Osteoblast (primary cell): ENCODE measurements at regions not wholly inside any gene's neighbourhood (a gene's known extent, or its start where the extent isn't known, plus 50 kb on each side); places are given as distances from the start of the nearest gene placed in this dataset.
"Not testable (repeated sequence)": the region's sequence is repeated elsewhere in the genome, so short reads cannot be mapped to it uniquely, and the experiment has no call there.

Experiments
- DNase-seq: peaks from one replicate; pipeline ENCODE4 v3.0.0; 2011; ENCODE audit warnings: low spot score, mixed read lengths; ENCODE audit not compliant: insufficient read length; ENCODE audit errors: missing footprints
- H2AFZ ChIP-seq: 2 replicates; pipeline ENCODE4 v1.6.0; 2011; ENCODE audit warnings: mild to moderate bottlenecking, low read length
- H3K27ac ChIP-seq: 2 replicates; pipeline ENCODE4 v1.5.1; 2011; ENCODE audit warnings: mild to moderate bottlenecking, low read depth, low read length, moderate library complexity
- H3K27me3 ChIP-seq: 2 replicates; pipeline ENCODE4 v1.6.0; 2012; ENCODE audit warnings: mild to moderate bottlenecking, control low read depth, inconsistent platforms, low read length, moderate library complexity; ENCODE audit not compliant: insufficient read depth
- H3K36me3 ChIP-seq: 2 replicates; pipeline ENCODE4 v1.5.1; 2011; ENCODE audit warnings: mild to moderate bottlenecking, low read length, control low read depth, moderate library complexity; ENCODE audit not compliant: insufficient read depth
- H3K4me1 ChIP-seq: 2 replicates; pipeline ENCODE4 v1.5.1; 2011; ENCODE audit warnings: mild to moderate bottlenecking, low read length, control low read depth, moderate library complexity; ENCODE audit not compliant: insufficient read depth
- H3K4me2 ChIP-seq: 2 replicates; pipeline ENCODE4 v1.6.0; 2011; ENCODE audit warnings: mild to moderate bottlenecking, low read length; ENCODE audit not compliant: insufficient read depth
- H3K4me3 ChIP-seq: fragments of 200-600 bp; sonication (generic); 3 replicates; pipeline ENCODE4 v1.5.1; 2012; ENCODE audit warnings: mild to moderate bottlenecking, low read length, inconsistent platforms; ENCODE audit not compliant: insufficient read depth
- H3K79me2 ChIP-seq: 2 replicates; pipeline ENCODE4 v1.6.0; 2012; ENCODE audit warnings: mild to moderate bottlenecking, low read length, control low read depth, inconsistent platforms; ENCODE audit not compliant: insufficient read depth
- H3K9me3 ChIP-seq: 2 replicates; pipeline ENCODE4 v1.5.1; 2011; ENCODE audit warnings: low read depth, low read length, control low read depth
- H4K20me1 ChIP-seq: 2 replicates; pipeline ENCODE4 v1.6.0; 2012; ENCODE audit warnings: mild to moderate bottlenecking, low read length, control low read depth; ENCODE audit not compliant: insufficient read depth
- TF ChIP-seq, protein P1 (sequence below): IDR thresholded peaks from 2 replicates; pipeline ENCODE4 v1.5.1; 2011; ENCODE audit warnings: mild to moderate bottlenecking, low read depth, low read length, moderate library complexity; ENCODE audit errors: extremely low read depth

DNA sequence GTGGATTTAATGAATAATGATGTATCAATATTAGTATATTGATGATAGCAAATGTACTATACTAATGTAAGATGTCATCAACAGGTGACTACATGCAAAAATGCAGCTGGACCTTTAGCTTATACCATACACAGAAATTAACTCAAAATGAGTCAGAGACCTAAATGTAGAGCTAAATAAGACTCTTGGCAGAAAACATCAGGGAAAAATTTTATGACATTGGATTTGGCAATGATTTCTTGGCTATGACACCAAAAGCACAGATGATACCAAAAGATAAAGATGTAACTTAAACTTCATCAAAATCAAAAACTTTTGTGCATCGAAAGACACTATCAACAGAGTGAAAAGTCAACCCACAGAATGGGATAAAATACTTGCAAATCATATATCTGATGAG is 64.0 kb upstream of the CCL21 start:
- Histone ChIP-seq H3K36me3 (no peaks in the 10 kb centered on the region), H3K4me2 (no peak overlapping the region), H3K4me3 (no peak overlapping the region), H2AFZ (no peak overlapping the region), H3K27ac (no peak overlapping the region), H3K9me3 (no peaks in the 10 kb centered on the region), H4K20me1 (no peaks in the 10 kb centered on the region), H3K79me2 (no peaks in the 10 kb centered on the region), H3K4me1 (no peaks in the 10 kb centered on the region), H3K27me3 (peaks cover 18% of the 10 kb centered on the region)
- TF ChIP-seq, protein P1, sequence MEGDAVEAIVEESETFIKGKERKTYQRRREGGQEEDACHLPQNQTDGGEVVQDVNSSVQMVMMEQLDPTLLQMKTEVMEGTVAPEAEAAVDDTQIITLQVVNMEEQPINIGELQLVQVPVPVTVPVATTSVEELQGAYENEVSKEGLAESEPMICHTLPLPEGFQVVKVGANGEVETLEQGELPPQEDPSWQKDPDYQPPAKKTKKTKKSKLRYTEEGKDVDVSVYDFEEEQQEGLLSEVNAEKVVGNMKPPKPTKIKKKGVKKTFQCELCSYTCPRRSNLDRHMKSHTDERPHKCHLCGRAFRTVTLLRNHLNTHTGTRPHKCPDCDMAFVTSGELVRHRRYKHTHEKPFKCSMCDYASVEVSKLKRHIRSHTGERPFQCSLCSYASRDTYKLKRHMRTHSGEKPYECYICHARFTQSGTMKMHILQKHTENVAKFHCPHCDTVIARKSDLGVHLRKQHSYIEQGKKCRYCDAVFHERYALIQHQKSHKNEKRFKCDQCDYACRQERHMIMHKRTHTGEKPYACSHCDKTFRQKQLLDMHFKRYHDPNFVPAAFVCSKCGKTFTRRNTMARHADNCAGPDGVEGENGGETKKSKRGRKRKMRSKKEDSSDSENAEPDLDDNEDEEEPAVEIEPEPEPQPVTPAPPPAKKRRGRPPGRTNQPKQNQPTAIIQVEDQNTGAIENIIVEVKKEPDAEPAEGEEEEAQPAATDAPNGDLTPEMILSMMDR, result no peak
- peak; percentile 49 for DNase-seq

DNA sequence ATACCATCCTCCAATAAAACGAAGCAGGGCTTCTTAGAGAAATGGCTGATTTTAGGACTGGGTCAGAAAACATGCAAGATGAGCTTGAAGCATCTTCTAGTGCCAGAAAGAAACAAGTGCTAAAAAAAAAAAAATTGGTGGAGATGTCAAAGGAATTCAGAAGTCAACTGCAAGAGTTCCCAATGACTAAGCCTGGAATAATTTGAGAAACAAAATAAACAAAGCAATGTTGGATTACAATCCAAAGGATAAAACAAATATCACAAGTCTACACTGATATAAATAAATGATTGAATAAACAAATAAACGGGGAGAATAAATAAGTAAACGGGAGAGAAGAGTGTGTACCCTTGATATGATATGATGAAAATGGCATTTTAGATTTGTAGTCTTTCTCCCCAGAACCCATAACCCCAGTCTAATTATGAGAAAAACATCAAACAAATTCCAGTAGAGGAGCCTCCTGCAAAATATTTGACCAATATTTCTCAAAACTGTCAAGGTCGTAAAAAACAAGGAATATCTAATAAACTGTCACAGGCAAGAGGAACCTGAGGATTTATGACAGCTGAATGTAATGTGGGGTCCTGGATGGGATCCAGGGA is 63.5 kb upstream of the CCL21 start:
- Histone ChIP-seq H3K27me3 (peaks cover 19% of the 10 kb centered on the region), H3K4me2 (no peak overlapping the region), H3K27ac (no peak overlapping the region), H3K4me3 (no peak overlapping the region), H2AFZ (no peak overlapping the region), H3K9me3 (no peaks in the 10 kb centered on the region), H3K79me2 (no peaks in the 10 kb centered on the region), H3K36me3 (no peaks in the 10 kb centered on the region), H4K20me1 (no peaks in the 10 kb centered on the region), H3K4me1 (no peaks in the 10 kb centered on the region)
- DNase-seq, result no peak
- TF ChIP-seq, protein P1, result no peak

DNA sequence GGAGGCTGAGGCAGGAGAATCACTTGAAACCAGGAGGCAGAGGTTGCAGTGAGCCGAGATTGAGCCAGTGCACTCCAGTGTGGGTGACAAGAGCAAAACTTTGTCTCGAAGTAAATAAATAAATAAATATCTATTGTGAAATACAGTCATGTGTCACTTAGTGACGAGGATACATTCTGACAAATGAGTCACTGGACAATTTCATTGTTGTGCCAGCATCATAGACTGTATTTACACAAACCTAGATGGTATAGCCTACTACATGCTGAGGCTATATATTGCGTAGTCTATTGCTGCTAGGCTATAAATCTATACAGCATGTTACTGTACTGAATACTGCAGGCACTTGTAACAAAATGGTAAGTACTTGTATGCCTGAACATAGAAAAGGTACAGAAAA is 61.1 kb upstream of the CCL21 start:
- peaks cover 17% of the 10 kb centered on the region for H3K27me3 ChIP-seq
- H3K36me3 ChIP-seq, result no peaks in the 10 kb centered on the region
- H3K4me3 ChIP-seq, result no peak overlapping the region
- H4K20me1 ChIP-seq, result no peaks in the 10 kb centered on the region
- TF ChIP-seq, protein P1, result no peak
- H3K27ac ChIP-seq, result no peak overlapping the region
- no peak overlapping the region for H2AFZ ChIP-seq
- no peak for DNase-seq
- no peaks in the 10 kb centered on the region for H3K4me1 ChIP-seq
- H3K9me3 ChIP-seq, result no peaks in the 10 kb centered on the region
- no peak overlapping the region for H3K4me2 ChIP-seq
- no peaks in the 10 kb centered on the region for H3K79me2 ChIP-seq

DNA sequence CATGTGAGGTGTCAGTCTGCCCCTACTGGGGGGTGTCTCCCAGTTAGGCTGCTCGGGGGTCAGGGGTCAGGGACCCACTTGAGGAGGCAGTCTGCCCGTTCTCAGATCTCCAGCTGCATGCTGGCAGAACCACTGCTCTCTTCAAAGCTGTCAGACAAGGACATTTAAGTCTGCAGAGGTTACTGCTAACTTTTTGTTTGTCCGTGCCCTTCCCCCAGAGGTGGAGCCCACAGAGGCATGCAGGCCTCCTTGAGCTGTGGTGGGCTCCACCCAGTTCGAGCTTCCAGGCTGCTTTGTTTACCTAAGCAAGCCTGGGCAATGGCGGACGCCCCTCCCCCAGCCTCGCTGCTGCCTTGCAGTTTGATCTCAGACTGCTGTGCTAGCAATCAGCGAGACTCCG is 57.2 kb upstream of the CCL21 start:
- not testable (repeated sequence) for H3K27ac ChIP-seq, H3K4me1 ChIP-seq, H3K4me3 ChIP-seq, DNase-seq, H3K4me2 ChIP-seq, H3K9me3 ChIP-seq, H2AFZ ChIP-seq, H4K20me1 ChIP-seq, H3K36me3 ChIP-seq, H3K79me2 ChIP-seq
- H3K27me3 ChIP-seq, result peaks cover 10% of the 10 kb centered on the region
